Astrocyte (in vitro differentiated cells and primary cell): ENCODE measurements at regions not wholly inside any gene's neighbourhood (a gene's known extent, or its start where the extent isn't known, plus 50 kb on each side); places are given as distances from the start of the nearest gene placed in this dataset.

Experiments
- EZH2 ChIP-seq: IDR thresholded peaks from 2 replicates; pipeline ENCODE4 v1.6.1; 2012; ENCODE audit warnings: mild to moderate bottlenecking, low read length, inconsistent platforms; ENCODE audit not compliant: insufficient read depth
- TF ChIP-seq, protein P1 (sequence below): IDR thresholded peaks from 2 replicates; pipeline ENCODE4 v1.5.1; 2011; ENCODE audit warnings: low read depth, mild to moderate bottlenecking, inconsistent platforms, low read length, moderate library complexity; ENCODE audit not compliant: insufficient read depth

DNA sequence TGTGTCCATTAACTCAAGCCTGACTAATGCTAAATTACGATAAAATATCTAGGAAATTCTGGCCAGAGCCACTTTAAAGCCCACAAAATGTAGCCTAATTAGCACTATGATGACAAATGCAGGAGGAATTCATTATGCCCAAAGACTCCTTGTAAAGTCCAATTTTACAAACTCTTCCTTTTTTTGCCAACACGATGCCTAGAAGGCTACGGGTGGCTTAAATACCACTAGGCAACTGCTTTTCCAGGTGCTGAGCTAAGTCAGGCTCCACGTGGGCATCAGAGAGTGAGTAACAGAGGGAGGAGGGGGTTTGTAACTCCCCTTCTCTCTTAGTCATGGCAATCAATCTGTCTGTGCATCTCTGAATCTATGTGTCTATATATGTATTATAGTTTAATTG is 172.4 kb upstream of the NTF3 start:
- TF ChIP-seq, protein P1, sequence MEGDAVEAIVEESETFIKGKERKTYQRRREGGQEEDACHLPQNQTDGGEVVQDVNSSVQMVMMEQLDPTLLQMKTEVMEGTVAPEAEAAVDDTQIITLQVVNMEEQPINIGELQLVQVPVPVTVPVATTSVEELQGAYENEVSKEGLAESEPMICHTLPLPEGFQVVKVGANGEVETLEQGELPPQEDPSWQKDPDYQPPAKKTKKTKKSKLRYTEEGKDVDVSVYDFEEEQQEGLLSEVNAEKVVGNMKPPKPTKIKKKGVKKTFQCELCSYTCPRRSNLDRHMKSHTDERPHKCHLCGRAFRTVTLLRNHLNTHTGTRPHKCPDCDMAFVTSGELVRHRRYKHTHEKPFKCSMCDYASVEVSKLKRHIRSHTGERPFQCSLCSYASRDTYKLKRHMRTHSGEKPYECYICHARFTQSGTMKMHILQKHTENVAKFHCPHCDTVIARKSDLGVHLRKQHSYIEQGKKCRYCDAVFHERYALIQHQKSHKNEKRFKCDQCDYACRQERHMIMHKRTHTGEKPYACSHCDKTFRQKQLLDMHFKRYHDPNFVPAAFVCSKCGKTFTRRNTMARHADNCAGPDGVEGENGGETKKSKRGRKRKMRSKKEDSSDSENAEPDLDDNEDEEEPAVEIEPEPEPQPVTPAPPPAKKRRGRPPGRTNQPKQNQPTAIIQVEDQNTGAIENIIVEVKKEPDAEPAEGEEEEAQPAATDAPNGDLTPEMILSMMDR = no peak
- no peak for TF ChIP-seq EZH2
